Keratinocyte (primary cell): ENCODE measurements at regions not wholly inside any gene's neighbourhood (a gene's known extent, or its start where the extent isn't known, plus 50 kb on each side); places are given as distances from the start of the nearest gene placed in this dataset.

Experiments used
- DNase-seq: peaks from one replicate; pipeline ENCODE4 v3.0.0-alpha.2; 2011; ENCODE audit warnings: low read depth, missing footprints, low spot score
- FAIRE-seq: peaks from 2 replicates; lab custom pipeline; 2011; peaks lifted over from hg19 to GRCh38; lab: Jason Lieb, UNC
- H2AFZ ChIP-seq: 2 replicates; pipeline ENCODE4 v1.6.0; 2012; ENCODE audit warnings: low read length, control low read depth, inconsistent platforms; ENCODE audit not compliant: control insufficient read depth
- H3K27ac ChIP-seq: 2 replicates; pipeline ENCODE4 v1.5.1; 2011; ENCODE audit warnings: low read length; ENCODE audit not compliant: control insufficient read depth, insufficient read depth
- H3K27me3 ChIP-seq: 3 replicates; pipeline ENCODE4 v1.6.0; 2011; ENCODE audit warnings: low read length; ENCODE audit not compliant: control insufficient read depth, insufficient read depth; ENCODE audit errors: extremely low read depth
- H3K36me3 ChIP-seq, 2 experiments: 2 replicates in 1 of 2; 3 replicates in 1 of 2; pipeline ENCODE4 v1.5.1; 2011; ENCODE audit warnings: low read length in 2 of 2, mild to moderate bottlenecking in 1 of 2; ENCODE audit not compliant: control insufficient read depth in 2 of 2, insufficient read depth in 2 of 2; ENCODE audit errors: extremely low read depth in 1 of 2
- H3K4me1 ChIP-seq: 3 replicates; pipeline ENCODE4 v1.5.1; 2011; ENCODE audit warnings: low read length; ENCODE audit not compliant: control insufficient read depth, insufficient read depth; ENCODE audit errors: extremely low read depth
- H3K4me2 ChIP-seq: 3 replicates; pipeline ENCODE4 v1.6.0; 2011; ENCODE audit warnings: low read depth, low read length; ENCODE audit not compliant: control insufficient read depth, insufficient read depth; ENCODE audit errors: extremely low read depth
- H3K4me3 ChIP-seq, 3 experiments: fragments of 200-600 bp in 1 of 3; sonication (generic) in 1 of 3; 2 replicates in 2 of 3; 3 replicates in 1 of 3; pipeline ENCODE4 v1.5.1; 2011 to 2016; ENCODE audit warnings: low read length in 3 of 3, mild to moderate bottlenecking in 3 of 3, control low read depth in 2 of 3, inconsistent platforms in 1 of 3, low read depth in 1 of 3, mixed read lengths in 1 of 3, mixed run types in 1 of 3, moderate library complexity in 1 of 3; ENCODE audit not compliant: control insufficient read depth in 2 of 3, insufficient read depth in 2 of 3; ENCODE audit errors: extremely low read depth in 1 of 3
- H3K79me2 ChIP-seq: 2 replicates; pipeline ENCODE4 v1.6.0; 2012; ENCODE audit warnings: low read length; ENCODE audit not compliant: control insufficient read depth, insufficient read depth
- H3K9ac ChIP-seq: 3 replicates; pipeline ENCODE4 v1.6.0; 2011; ENCODE audit warnings: low read length; ENCODE audit not compliant: control insufficient read depth, insufficient read depth; ENCODE audit errors: extremely low read depth
- H3K9me1 ChIP-seq: 3 replicates; pipeline ENCODE4 v1.6.0; 2011; ENCODE audit warnings: low read length; ENCODE audit not compliant: control insufficient read depth, insufficient read depth; ENCODE audit errors: extremely low read depth
- H3K9me3 ChIP-seq: 2 replicates; pipeline ENCODE4 v1.5.1; 2012; ENCODE audit warnings: low read depth, low read length; ENCODE audit not compliant: control insufficient read depth
- H4K20me1 ChIP-seq: 3 replicates; pipeline ENCODE4 v1.6.0; 2011; ENCODE audit warnings: low read length; ENCODE audit not compliant: control insufficient read depth, insufficient read depth; ENCODE audit errors: extremely low read depth
- CTCF ChIP-seq, 3 experiments: IDR thresholded peaks in 1 of 3; conservative IDR thresholded peaks in 1 of 3; optimal IDR thresholded peaks in 1 of 3; 2 replicates in 2 of 3; 3 replicates in 1 of 3; pipeline versions ENCODE3 to v1.5.1; 2011; ENCODE audit warnings: low read length in 3 of 3, mild to moderate bottlenecking in 3 of 3, moderate library complexity in 2 of 3, control low read depth in 1 of 3, inconsistent platforms in 1 of 3; ENCODE audit not compliant: insufficient read depth in 2 of 3; ENCODE audit errors: extremely low read depth in 1 of 3
- EZH2 ChIP-seq: IDR thresholded peaks from one replicate; pipeline ENCODE4 v1.6.1; 2012; ENCODE audit warnings: inconsistent platforms, mild to moderate bottlenecking, low read length, moderate library complexity
- dilution Hi-C: fragments of 300-500 bp; cut with MboI; formaldehyde crosslinking; loops from one replicate; pipeline ENCODE4 v1.7.0; 2020; ENCODE audit warnings: low sequenced_read_pairs; ENCODE audit not compliant: extremely low pct_ligation_motif_present

DNA sequence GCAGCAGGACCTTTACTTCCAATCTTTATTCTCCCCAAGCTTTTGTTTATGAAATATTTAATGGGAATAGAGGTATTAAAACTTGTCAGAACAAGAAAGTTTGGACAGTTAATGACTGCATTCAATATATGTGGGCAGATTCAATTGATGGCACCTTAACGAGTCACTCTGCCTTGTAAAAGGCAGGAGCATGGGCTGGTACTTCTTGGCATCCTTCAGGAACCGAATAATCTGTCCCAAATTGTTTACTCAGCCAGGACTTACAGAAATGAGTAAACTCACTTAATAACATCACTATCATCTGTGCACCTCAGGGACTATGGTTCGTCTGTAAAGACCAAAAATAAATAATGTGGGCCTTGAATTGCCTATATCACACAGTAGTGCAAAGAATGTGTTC, 1280.3 kb upstream of the TMEFF2 start:
- Histone ChIP-seq H3K9me3 (no peaks in the 10 kb centered on the region), H3K27me3 (no peaks in the 10 kb centered on the region), H3K9me1 (no peaks in the 10 kb centered on the region), H4K20me1 (no peaks in the 10 kb centered on the region), H3K4me3 (no peak overlapping the region), H2AFZ (no peak overlapping the region), H3K4me2 (no peak overlapping the region), H3K79me2 (no peaks in the 10 kb centered on the region), H3K36me3 (no peaks in the 10 kb centered on the region), H3K4me1 (no peaks in the 10 kb centered on the region), H3K27ac (no peak overlapping the region), H3K9ac (no peak overlapping the region)
- dilution Hi-C loops = no loop called here
- DNase-seq = no peak
- FAIRE-seq = no peak
- TF ChIP-seq CTCF (optimal IDR thresholded peaks at IDR 0.05 in 1 of 3, IDR thresholded peaks at IDR 0.05 in 1 of 3, conservative IDR thresholded peaks at IDR 0.05 in 1 of 3; ENCODE audit: extremely low read depth in 1 of 3, insufficient read depth in 2 of 3, low read length in 3 of 3) = no peak
- TF ChIP-seq EZH2 = no peak

DNA sequence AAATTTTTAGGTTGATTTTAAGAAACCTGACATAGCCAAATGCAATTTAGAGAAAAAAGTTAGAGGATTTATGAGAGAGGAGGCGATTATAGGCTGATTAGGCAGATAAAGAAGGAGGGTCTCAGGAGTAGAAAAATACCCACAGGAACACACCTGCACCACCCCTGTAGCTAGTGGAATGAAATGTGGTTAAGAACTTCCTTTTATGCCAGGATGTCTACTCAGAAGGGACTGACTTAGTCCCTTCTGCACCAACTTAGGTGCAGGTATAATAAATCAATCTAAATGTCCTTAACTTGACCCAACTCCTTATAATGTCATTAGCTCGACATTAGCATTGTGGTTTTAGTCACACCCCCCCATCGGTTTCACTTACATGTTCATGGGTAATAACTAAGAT, 1274.5 kb upstream of the TMEFF2 start:
- dilution Hi-C loops = no loop called here
- TF ChIP-seq CTCF (optimal IDR thresholded peaks at IDR 0.05 in 1 of 3, IDR thresholded peaks at IDR 0.05 in 1 of 3, conservative IDR thresholded peaks at IDR 0.05 in 1 of 3; ENCODE audit: extremely low read depth in 1 of 3, insufficient read depth in 2 of 3, low read length in 3 of 3) = no peak
- TF ChIP-seq EZH2 = no peak
- no peaks in the 10 kb centered on the region for H4K20me1 ChIP-seq

More for the DNA sequence above, 1274.5 kb upstream of the TMEFF2 start:
- H3K27me3 ChIP-seq = no peaks in the 10 kb centered on the region
- no peaks in the 10 kb centered on the region for H3K9me1 ChIP-seq
- FAIRE-seq = no peak
- no peak overlapping the region for H3K27ac ChIP-seq
- H3K4me2 ChIP-seq = no peak overlapping the region
- no peaks in the 10 kb centered on the region for H3K79me2 ChIP-seq
- H3K36me3 ChIP-seq = no peaks in the 10 kb centered on the region
- H3K9me3 ChIP-seq = no peaks in the 10 kb centered on the region
- no peaks in the 10 kb centered on the region for H3K4me1 ChIP-seq
- H3K9ac ChIP-seq = no peak overlapping the region
- H2AFZ ChIP-seq = no peak overlapping the region
- no peak for DNase-seq
- no peak overlapping the region for H3K4me3 ChIP-seq
